Loucy (cell line): ENCODE measurements at regions not wholly inside any gene's neighbourhood (a gene's known extent, or its start where the extent isn't known, plus 50 kb on each side); places are given as distances from the start of the nearest gene placed in this dataset.

Source experiments
- EZH2phosphoT487 ChIP-seq: fragments of 200-600 bp; IDR thresholded peaks from 2 replicates; pipeline ENCODE4 v1.6.1; 2018; ENCODE audit warnings: antibody characterized with exemption, mild to moderate bottlenecking, moderate library complexity, borderline replicate concordance
- TF ChIP-seq, protein P1 (sequence below): fragments of 200-600 bp; sonication (generic); conservative IDR thresholded peaks from 2 replicates; pipeline ENCODE4 v1.5.1; 2014; ENCODE audit warnings: mild to moderate bottlenecking, antibody characterized with exemption, low read length

DNA sequence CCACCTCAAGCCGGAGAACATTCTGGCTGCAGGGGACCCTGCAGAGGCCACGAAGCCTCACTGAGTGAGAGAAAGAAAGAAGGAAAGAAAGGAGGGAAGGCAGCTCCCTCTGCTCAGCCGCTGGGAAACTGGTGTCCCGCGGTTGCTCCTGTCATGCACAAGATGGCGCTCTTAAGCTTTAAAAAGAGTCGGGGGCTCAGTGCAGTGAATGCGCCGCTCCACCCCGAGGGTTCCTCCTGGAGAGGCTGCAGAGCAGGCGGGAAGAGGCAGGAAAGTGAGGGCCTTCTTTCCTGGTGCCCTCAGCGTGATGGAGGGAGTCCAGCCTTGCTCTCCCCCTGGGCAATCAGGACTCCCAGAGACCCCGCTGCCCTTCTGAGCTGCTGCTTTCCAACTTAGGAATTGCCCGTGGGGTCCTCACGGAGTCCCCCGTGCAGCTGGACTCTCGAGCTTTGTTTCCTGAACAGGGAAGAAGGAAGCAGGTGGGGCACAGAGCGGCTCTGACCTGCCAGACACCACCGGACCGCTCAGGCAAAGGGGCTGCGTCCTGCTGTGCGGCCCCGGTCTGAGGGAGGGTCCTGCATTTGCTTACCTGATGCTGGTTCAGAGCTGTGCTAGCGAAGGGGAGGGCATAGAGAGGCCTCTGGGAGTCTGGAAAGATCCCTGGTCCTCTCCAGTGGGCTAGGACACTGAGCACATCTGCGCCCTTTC lies 141.9 kb upstream of the MKI67 start:
- TF ChIP-seq, protein P1, sequence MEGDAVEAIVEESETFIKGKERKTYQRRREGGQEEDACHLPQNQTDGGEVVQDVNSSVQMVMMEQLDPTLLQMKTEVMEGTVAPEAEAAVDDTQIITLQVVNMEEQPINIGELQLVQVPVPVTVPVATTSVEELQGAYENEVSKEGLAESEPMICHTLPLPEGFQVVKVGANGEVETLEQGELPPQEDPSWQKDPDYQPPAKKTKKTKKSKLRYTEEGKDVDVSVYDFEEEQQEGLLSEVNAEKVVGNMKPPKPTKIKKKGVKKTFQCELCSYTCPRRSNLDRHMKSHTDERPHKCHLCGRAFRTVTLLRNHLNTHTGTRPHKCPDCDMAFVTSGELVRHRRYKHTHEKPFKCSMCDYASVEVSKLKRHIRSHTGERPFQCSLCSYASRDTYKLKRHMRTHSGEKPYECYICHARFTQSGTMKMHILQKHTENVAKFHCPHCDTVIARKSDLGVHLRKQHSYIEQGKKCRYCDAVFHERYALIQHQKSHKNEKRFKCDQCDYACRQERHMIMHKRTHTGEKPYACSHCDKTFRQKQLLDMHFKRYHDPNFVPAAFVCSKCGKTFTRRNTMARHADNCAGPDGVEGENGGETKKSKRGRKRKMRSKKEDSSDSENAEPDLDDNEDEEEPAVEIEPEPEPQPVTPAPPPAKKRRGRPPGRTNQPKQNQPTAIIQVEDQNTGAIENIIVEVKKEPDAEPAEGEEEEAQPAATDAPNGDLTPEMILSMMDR = peak; percentile 86
- TF ChIP-seq EZH2phosphoT487 = no peak
